HG03025 (cell line): ENCODE measurements at regions not wholly inside any gene's neighbourhood (a gene's known extent, or its start where the extent isn't known, plus 50 kb on each side); places are given as distances from the start of the nearest gene placed in this dataset.
"Not testable (repeated sequence)": the region's sequence is repeated elsewhere in the genome, so short reads cannot be mapped to it uniquely, and the experiment has no call there.

Experiments used
- ATAC-seq: cut with Tn5 transposase; IDR thresholded peaks from one replicate; pipeline ENCODE4 v1.9.1; 2021; ENCODE audit warnings: mild to moderate bottlenecking, moderate library complexity; ENCODE audit not compliant: unreplicated experiment, low FRiP score

- ATAC-seq: no peak
Observed at GRCh38 chr1:189607477-189608096, 870.1 kb downstream of the BRINP3 start.

GRCh38 chr1:189609167-189609566 lies 868.5 kb downstream of the BRINP3 start:
- ATAC-seq: no peak

GRCh38 chr1:189616893-189617292 lies 860.8 kb downstream of the BRINP3 start:
- no peak for ATAC-seq

GRCh38 chr1:189619682-189620332 lies 857.9 kb downstream of the BRINP3 start:
- ATAC-seq: no peak

- no peak for ATAC-seq
Observed at GRCh38 chr1:189620471-189620870, 857.2 kb downstream of the BRINP3 start.

GRCh38 chr1:189623336-189623735 lies 854.3 kb downstream of the BRINP3 start:
- no peak for ATAC-seq

- ATAC-seq: no peak
Observed at GRCh38 chr1:189627427-189627826, 850.2 kb downstream of the BRINP3 start.

- no peak for ATAC-seq
Observed at GRCh38 chr1:189628857-189629256, 848.8 kb downstream of the BRINP3 start.

GRCh38 chr1:189633658-189634057 lies 844.0 kb downstream of the BRINP3 start:
- no peak for ATAC-seq

GRCh38 chr1:189637041-189637440 lies 840.6 kb downstream of the BRINP3 start:
- ATAC-seq: no peak

GRCh38 chr1:189644156-189644555 lies 833.5 kb downstream of the BRINP3 start:
- not testable (repeated sequence) for ATAC-seq

GRCh38 chr1:189644970-189645369 lies 832.7 kb downstream of the BRINP3 start:
- no peak for ATAC-seq

- no peak for ATAC-seq
Observed at GRCh38 chr1:189646066-189646465, 831.6 kb downstream of the BRINP3 start.

- no peak for ATAC-seq
Observed at GRCh38 chr1:189654906-189655305, 822.8 kb downstream of the BRINP3 start.

- ATAC-seq: no peak
Observed at GRCh38 chr1:189656628-189657530, 820.8 kb downstream of the BRINP3 start.

- no peak for ATAC-seq
Observed at GRCh38 chr1:189657715-189658114, 819.9 kb downstream of the BRINP3 start.

GRCh38 chr1:189658381-189658780 lies 819.3 kb downstream of the BRINP3 start:
- no peak for ATAC-seq

- ATAC-seq: no peak
Observed at GRCh38 chr1:189659731-189660130, 817.9 kb downstream of the BRINP3 start.

- no peak for ATAC-seq
Observed at GRCh38 chr1:189662190-189662589, 815.5 kb downstream of the BRINP3 start.

GRCh38 chr1:189669846-189670245 lies 807.8 kb downstream of the BRINP3 start:
- no peak for ATAC-seq

- no peak for ATAC-seq
Observed at GRCh38 chr1:189673217-189673616, 804.4 kb downstream of the BRINP3 start.
